ENCODE measurements at regions not wholly inside any gene's neighbourhood (a gene's known extent, or its start where the extent isn't known, plus 50 kb on each side); places are given as distances from the start of the nearest gene placed in this dataset.
"Not testable (repeated sequence)": the region's sequence is repeated elsewhere in the genome, so short reads cannot be mapped to it uniquely, and the experiment has no call there.

DNA sequence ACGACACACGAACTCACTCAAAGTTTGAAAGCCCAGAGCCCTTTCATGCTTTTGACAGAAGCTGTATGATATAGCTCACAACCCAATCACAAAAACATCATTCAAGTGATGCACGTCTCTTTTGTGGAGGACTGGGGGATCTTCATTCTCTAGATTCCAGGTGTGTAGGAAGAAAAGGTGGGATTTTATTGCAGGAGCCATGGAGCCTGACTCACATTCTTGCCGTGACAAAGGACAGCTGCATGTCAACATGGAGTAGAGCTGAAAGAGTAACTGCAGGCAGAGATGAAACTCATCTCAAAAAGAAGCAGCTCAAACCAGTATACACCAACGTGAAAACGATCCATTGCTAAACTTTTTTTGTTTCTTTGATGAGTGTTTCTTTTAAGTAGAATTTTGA lies 50.9 kb upstream of the PDE1A start:
- DNase-seq (ENCODE audit: low read depth in 4 of 4, low spot score in 1 of 4) = no peak

DNA sequence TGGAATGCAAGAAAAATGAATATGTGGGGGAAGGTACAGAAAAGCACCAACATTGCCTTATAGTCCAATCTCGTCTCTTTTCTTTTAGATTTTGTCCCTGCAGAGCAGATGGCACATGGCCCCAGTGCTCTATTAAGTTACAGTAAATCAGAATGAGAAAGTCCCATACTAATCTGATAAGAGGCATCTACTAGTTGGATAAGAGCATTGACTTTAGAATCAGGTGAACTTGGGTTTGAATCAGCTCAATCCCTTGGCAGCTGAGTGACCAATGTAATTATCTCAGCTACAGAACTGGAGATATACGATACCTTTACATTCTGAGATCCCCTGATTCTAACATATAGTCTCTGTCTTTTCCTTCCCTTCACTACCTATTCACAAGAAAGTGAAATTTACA lies 54.8 kb upstream of the PDE1A start:
- DNase-seq (ENCODE audit: low read depth in 4 of 4, low spot score in 1 of 4) = no peak

DNA sequence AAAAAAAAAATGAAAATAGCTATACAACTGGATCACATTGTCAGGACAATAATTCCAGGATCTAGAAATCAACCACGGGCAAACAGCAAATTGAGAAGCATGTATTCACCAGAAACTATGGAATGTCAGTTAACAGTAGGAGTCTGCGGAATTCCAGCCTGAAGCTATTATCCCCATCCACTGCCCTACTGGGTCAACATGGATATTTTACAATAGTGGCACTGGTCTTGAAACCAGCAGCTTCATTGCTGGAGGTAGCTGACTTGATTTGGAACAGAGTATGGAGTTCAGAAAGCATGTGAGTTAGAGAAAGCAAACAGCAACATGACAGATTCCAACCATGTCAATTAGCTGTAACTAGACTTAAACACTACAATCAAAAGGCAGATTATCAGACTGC lies 55.7 kb upstream of the PDE1A start:
- no peak for DNase-seq (ENCODE audit: low read depth in 4 of 4, low spot score in 1 of 4)

DNA sequence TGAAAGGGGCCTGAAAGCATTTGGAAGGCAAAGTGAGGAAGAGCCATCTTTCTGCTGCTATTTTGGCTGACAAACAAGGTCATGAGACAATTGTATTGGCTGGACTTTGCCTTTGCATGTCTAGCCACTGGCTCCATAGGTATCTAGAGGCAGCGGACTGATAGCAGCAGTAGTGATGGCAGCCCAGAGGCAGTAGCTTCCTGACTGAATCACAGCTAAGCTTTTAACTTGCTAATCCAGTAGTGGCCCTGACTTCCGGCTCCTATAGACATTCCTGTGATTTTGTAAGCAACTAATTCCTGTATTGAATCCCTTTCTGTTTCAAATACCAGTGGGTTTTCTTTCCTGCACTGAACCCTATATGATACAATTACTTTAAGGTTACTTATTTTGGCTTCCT lies 69.8 kb upstream of the PDE1A start:
- no peak for DNase-seq (ENCODE audit: low read depth in 4 of 4, low spot score in 1 of 4)

DNA sequence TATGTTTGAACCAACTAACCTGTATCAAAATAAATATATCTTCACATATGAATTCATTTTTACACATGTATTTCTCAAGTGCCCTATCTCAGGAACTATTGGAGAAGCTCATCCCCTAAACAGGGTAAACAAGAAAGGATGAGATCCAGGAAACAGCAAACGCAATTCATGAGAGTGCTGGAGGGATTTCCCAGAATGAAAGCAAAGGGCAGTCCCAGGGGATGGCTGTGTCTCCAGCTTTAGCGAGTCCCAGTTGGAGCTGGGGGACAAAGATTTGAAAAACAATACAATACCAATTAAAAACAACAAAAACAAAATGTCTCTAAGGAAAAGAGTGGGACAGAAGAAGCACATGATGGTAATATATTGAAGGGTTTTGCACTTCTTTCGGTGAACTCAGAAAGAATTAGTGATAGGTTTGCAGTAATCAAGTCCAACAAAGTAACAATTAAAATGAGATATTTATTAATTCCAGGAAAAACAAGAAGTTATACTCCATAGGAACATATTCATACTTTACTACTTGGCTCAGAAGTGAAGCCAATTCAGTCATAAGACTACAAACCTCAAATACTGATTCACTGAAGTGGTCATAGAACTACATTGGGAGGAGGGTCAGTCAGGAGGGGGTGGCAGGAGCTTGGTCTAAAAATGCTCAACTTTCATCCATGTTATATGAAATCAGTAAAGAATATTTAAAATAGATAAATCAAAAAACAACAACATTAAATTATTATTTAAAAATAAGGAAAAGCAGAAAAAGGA lies 73.1 kb upstream of the PDE1A start:
- DNase-seq (ENCODE audit: low read depth in 4 of 4, low spot score in 1 of 4) = no peak

DNA sequence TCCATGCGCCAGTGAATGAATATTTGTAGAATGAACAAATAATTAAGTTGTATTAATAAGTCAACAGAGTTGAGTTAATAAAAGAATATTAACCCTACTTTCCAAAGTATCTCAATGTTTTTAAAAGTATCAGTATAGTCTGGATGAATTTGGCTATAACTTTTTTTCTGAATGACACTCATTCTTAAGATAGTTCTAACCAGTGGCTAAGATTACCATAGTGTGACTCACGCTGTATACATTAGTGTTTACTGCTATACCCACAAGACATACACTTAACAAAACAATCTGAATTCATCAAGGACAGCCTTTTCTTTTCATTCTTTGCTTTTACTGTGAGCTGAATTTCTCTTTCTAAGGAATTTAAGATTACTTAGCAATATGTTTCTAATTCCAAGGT lies 77.0 kb upstream of the PDE1A start:
- no peak for DNase-seq (ENCODE audit: low read depth in 4 of 4, low spot score in 1 of 4)

DNA sequence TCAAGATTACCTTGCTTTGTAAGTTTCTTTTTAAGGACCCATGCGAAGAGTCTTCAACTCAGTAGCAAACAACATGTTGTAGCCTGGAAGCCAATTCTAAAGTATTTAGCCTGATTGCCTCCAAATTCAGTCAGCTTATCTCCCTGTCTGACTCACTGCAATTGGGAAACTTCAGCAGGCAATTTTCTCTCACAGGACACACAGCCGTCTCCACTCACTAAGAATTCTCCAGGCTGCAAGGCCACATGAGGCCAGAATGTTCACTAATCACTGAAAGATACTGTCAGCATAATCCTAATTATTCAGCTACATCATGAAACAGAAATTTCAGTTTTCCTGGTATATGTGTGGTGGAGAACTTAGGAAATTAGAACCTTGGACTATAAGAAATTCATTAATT lies 78.1 kb upstream of the PDE1A start:
- no peak for DNase-seq (ENCODE audit: low read depth in 4 of 4, low spot score in 1 of 4)

DNA sequence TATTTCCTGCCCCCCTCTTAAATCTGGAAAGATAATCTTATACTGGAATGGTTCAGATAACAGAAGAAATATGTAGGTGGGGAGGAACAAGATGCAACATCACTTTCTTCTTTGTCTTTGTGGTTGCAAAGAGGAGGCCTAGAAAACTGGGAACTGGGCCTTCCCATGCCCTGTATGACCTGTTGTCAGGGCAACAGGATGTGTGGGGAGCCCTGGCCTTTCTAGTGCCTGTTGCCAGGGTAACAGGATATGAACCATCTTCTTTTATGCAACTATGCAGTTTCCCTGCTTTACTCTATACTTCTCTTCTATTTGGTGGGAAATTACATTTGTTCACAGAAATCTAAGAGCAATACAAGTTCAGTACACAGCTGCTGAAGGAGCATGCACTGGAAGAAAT lies 79.8 kb upstream of the PDE1A start:
- no peak for DNase-seq (ENCODE audit: low read depth in 4 of 4, low spot score in 1 of 4)

DNA sequence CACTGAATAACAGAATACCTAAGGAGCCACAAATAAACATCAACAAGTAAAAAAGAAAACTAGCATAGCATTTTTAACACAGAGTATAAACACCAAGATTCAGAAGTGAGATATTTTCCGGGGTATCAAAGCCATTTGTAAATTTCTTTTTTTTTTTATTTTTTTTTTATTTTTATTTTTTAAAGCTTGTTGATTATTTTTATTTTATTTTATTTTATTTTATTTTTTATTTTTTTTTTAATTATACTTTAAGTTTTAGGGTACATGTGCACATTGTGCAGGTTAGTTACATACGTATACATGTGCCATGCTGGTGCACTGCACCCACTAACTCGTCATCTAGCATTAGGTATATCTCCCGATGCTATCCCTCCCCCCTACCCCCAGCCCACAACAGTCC lies 81.7 kb upstream of the PDE1A start:
- not testable (repeated sequence) for DNase-seq (ENCODE audit: low read depth in 4 of 4, low spot score in 1 of 4)

DNA sequence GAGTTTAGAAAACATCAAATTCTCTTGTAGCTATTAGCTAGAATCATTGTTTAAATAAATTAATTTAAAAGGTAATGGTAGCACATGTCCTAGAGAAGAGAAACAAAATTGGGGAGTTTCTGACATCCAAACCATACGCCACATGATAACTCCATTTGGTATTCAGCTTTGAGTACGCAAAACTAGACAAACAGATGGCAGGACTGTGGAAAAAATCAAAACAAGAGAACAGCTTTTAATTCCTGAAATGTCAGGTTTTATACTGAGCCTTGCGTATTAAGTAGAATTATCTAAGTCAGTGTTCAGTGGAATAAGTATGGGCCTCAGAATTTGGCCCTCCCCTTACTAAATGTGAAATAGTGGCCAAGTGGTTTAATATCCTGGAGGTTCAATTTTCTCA lies 82.4 kb upstream of the PDE1A start:
- no peak for DNase-seq (ENCODE audit: low read depth in 4 of 4, low spot score in 1 of 4)

DNA sequence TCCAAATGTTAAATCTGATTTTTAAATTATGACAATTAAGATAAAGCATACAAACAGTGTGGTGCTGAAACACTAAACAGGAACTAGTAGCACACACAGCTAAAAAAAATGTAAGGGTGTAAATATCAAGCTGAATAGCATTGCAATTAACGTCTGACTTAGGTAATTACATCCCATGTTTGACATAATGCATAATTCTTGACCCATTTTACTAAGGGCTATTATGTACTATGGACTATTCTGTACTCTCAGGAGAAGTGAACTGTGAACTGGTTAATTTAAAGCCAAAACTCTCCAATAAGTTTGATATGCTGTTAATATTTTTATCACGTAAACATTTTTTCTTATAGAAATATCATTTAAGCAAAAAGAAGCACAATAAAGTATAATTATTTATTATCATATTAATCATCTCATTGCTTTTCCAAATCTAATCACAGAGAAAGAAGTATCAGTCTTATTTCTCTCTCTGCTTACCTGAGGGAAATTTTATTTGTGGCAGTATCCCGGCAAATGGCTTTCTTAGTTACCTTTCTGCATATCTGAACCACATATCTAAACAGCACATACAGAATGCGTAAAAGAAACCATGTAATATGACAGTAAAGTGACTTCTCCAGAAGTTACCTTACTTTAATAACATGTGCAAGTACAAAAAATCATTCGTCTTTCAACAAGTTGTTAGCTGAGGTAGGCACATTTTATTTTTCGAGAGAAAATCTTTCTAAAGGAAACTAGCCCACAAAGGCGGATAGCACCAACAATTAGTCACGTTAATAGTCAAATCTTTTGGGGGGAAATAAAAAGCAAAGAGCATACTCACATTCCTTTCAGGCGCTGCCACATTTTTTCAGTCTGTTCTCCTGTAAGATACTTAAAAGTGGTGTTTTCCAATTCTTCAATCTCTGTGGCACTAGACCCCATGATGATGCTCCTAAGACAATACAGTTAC lies 94.9 kb upstream of the PDE1A start:
- no peak for DNase-seq (ENCODE audit: low read depth in 4 of 4, low spot score in 1 of 4)

DNA sequence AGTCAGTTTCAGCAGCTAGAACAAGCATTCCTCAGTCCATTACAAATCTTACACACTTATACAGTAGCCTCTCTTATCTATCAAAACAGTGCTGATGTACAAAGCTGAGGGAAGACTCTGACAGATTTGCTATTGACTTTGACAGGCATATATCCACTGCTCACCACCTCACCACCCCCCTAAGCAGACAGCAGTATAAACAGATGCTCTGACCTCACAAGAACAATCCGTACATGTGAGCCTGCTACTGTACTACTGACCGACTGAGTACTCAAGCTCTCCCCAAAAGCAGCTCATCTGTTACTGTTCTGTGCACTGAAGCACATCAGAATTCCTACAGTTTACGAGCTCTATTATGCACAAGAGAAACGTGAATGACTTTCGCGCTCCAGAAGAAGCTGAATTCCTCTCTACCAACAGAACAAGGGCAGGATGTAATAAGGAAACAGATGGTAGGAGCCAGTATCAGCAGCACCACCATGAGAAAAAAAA lies 95.6 kb upstream of the PDE1A start:
- DNase-seq (ENCODE audit: low read depth in 4 of 4, low spot score in 1 of 4) = no peak

DNA sequence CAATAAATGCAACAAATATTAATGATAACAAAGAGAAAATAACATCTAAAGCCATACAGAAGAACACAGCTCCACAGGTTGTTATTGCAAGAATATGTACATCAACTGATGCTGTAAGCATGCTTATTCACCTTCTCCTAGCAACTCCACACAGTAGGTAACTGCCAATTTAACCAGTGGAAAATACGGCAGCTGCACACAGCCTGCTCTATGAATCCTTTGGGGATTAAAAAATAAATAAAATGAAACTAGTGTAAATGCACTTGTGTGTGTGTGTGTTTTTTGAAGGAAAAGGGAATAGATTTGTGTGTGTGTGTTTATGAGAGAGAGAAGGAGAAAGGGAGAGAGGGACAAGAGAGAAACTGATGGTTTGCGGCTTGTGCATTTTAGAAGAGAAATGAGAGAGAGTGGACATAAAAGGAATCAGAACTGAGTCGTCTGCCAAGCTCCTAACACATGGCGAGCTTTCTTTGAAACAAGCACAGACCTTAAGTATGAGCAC lies 96.2 kb upstream of the PDE1A start:
- no peak for DNase-seq (ENCODE audit: low read depth in 4 of 4, low spot score in 1 of 4)

DNA sequence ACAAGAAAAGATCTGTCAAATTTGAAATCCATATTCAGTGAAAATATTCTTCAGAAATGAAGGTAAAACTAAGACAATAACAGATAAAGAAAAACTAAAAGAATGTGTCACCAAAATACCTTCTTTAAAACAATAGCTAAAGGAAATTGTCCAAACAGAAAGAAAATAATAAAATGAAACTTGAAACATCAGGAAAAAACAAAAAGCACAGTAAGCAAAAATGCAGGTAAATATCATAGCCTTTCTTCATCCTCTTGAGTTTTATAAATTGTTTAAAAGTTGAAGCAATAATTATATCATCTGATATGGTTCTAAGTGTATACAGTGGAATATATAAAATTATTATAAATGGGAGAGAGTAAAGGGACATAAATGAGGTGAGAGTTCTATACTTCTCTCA lies 103.8 kb upstream of the PDE1A start:
- no peak for DNase-seq (ENCODE audit: low read depth in 4 of 4, low spot score in 1 of 4)

DNA sequence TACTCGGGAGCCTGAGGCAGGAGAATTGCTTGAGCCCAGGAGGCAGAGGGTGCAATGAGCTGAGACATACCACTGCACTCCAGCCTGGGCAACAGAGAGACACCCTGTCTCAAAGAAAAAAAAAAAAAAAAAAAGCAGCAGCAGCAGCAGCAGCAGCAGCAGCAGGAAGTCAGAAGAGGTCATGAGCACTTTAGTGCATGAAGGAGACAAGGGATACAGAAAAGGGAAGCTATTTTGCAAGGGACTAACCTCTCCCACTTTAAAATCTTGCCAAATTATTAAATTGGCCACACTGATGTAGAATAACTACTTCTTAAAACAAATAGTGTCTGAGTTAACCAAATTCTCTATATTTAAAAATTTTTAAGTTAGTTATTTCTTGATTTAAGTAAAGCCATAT lies 113.4 kb upstream of the PDE1A start:
- DNase-seq (ENCODE audit: low read depth in 4 of 4, low spot score in 1 of 4) = no peak

DNA sequence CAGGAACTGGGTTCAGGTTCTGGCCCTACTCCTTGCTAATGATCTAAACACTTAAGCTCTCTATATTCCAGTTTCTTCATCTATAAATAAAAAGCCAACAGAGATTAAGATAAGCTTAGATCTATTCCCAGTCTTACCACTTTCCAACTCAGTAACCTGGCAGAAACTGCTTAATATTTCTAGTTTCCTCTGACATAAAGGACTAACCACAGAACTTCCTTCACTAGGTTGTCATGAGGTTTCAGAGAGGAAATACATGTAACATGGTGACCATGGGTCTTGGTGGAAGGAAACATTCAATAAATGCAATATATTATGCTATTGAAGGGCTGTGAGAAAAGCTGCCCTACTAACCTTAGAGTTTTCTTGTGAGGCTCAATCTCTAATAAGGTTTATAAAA lies 114.4 kb upstream of the PDE1A start:
- DNase-seq (ENCODE audit: low read depth in 4 of 4, low spot score in 1 of 4) = no peak

DNA sequence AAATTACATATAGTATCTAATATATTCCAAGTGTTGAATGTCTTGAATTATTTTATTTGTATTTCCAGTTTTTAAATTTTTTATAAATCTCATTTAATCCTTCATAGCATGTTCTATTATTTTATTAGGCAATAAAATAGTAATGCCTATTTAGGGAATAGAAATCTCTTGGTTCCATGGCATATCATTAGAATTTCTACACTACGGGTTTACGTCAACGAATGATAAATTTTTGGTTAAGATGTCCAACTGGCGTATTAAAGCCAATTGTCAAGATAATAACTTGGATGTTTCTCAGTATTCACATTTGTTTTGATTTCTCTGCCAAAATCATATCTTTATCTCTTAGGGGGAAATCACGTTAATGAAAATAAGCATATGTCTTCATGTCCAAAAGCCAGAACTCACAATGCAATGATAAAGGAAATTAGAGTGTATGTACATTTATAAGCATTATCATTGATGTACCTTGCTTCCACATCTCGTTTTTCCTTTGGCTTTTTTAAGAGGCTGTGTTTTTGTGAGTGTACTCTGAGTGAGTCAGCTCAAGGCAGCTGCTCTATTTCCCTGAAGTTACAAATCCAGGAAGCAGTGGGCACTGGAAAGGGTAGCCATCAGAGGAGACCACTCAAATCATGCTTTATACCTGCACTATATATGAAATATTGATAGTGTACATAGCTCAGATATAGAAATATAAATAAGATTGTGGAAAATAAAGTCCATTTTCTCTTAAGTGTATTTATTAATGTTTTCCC lies 115.8 kb upstream of the PDE1A start:
- DNase-seq (ENCODE audit: low read depth in 4 of 4, low spot score in 1 of 4) = no peak

DNA sequence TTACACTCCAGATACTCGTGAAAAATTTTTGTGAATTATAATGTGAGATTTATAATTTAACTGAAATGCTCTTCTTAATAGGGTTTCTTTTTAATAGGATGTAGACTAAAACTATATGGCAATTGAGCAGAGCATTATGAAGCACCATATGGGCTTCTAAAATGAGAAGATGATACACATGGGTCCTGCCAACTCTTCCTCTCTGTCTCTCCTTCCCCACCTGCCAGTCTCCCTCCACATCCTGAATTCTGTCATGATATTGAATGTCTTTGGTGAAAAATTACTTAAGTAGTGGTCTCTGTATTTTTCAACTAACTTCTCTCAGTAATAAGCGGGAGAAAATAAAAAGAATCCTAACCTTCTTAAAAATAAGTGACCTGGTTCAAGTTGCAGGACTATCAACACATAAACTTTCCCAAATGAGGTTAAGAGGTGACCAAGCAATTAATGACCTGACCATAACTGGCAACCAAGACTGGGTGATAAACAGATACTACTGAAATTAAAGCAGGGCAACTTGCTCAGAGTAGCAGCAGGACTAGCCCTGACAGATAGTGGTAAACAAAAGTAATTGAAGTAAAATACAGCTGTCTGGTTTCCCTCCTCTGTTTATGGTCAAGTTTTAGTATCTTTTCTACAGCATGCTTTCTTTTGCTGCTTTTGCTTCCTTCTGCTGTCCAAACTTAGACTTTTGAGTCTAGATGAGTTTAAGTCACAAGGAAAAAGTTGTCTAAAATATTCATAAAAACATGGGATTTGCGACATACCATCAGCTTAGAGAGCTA lies 117.1 kb upstream of the PDE1A start:
- no peak for DNase-seq (ENCODE audit: low read depth in 4 of 4, low spot score in 1 of 4)

DNA sequence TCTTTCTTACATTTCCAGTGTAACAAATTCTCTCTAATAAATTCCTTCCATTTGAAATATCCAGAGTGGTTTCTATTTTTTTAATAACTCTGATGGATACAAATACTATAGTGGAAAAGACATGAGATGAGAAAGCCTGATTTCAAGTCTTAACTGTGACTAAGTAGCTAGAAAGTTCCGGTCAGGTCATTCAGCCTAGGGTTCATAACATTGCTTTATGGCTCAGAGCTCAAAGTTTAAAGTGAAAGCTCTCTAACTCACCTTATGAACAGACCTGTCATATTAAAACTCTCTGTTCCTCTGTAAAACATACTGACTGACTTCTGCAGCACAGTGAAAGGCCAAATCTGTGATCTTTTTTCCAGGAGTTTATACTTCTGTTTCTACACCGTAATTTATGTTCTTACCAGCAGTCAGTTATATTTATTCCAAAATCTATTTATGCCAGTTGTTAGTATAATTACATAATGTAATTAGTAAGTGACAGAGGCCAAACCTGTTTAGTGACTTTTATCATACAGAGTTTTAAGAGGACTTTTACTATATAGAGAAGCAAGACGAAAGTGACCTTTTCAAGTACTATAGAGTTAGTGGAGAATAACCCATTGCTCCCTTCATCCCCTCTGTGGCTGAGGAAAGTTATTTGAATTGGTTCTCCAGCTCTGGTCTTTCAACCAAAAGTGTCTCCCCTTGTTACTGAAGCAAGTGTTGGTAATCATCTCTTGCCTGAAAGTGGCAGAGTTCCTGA lies 118.8 kb upstream of the PDE1A start:
- no peak for DNase-seq (ENCODE audit: low read depth in 4 of 4, low spot score in 1 of 4)

Measured in stimulated activated CD4-positive, alpha-beta T cell treated with anti-CD3 and anti-CD28 coated beads, Interleukin-1b, Interleukin-23, amount 100 ng/mL, for 24 hours (primary cell).